PC-3 (cell line): ENCODE measurements at regions not wholly inside any gene's neighbourhood (a gene's known extent, or its start where the extent isn't known, plus 50 kb on each side); places are given as distances from the start of the nearest gene placed in this dataset.
"Not testable (repeated sequence)": the region's sequence is repeated elsewhere in the genome, so short reads cannot be mapped to it uniquely, and the experiment has no call there.

Experiments
- ATAC-seq: fragments of 200-7000 bp; cut with Tn5 transposase; 2 replicates; pipeline ENCODE4 v1.9.1; 2020; ENCODE audit warnings: mild to moderate bottlenecking, moderate library complexity
- BruUV-seq: library from RNA; stranded (reverse); fragments of 400-500 nt; replicated peaks from 2 replicates; lab custom pipeline; 2021; lab: Mats Ljungman, UMichigan
- CTCF ChIA-PET: fragments of 300-600 bp; sonication (Branson Sonifier 250); formaldehyde crosslinking; loops from one replicate; lab custom pipeline; 2022; ENCODE audit warnings: antibody characterized with exemption; lab: Charles Lee
- POLR2A ChIA-PET: fragments of 300-600 bp; sonication (Branson Sonifier 250); formaldehyde crosslinking; loops from one replicate; lab custom pipeline; 2022; ENCODE audit warnings: antibody characterized with exemption; ENCODE audit not compliant: unreplicated experiment; lab: Charles Lee
- DNase-seq: peaks from one replicate; pipeline ENCODE4 v3.0.0-alpha.2; 2015
- H2AFZ ChIP-seq: fragments of 300-600 bp; sonication (generic); 2 replicates; pipeline ENCODE4 v1.6.0; 2016; ENCODE audit warnings: antibody characterized with exemption, low read length
- H3F3A ChIP-seq: fragments of 300-600 bp; sonication (generic); one replicate; pipeline ENCODE4 v1.6.0; 2017; ENCODE audit warnings: antibody characterized with exemption, low read length, control low read depth, mild to moderate bottlenecking; ENCODE audit not compliant: unreplicated experiment
- H3K27ac ChIP-seq: fragments of 300-600 bp; sonication (generic); 2 replicates; pipeline ENCODE4 v1.5.1; 2016; ENCODE audit warnings: mild to moderate bottlenecking, low read length
- H3K27me3 ChIP-seq: fragments of 300-600 bp; sonication (generic); 2 replicates; pipeline ENCODE4 v1.6.1; 2016; ENCODE audit warnings: low read length, mixed read lengths
- H3K36me3 ChIP-seq: fragments of 300-600 bp; sonication (generic); 2 replicates; pipeline ENCODE4 v1.6.1; 2016; ENCODE audit warnings: low read depth, mixed run types, low read length, mixed read lengths
- H3K4me1 ChIP-seq: fragments of 300-600 bp; sonication (generic); 2 replicates; pipeline ENCODE4 v1.5.1; 2016; ENCODE audit warnings: low read length; ENCODE audit not compliant: insufficient read depth
- H3K4me2 ChIP-seq: fragments of 300-600 bp; sonication (generic); 2 replicates; pipeline ENCODE4 v1.6.0; 2016; ENCODE audit warnings: low read length
- H3K4me3 ChIP-seq: fragments of 300-600 bp; sonication (generic); 2 replicates; pipeline ENCODE4 v1.5.1; 2016; ENCODE audit warnings: mild to moderate bottlenecking, low read length, mixed read lengths
- H3K79me2 ChIP-seq: fragments of 300-600 bp; sonication (generic); 2 replicates; pipeline ENCODE4 v1.6.1; 2017; ENCODE audit warnings: low read length, mixed read lengths
- H3K9ac ChIP-seq: fragments of 300-600 bp; sonication (generic); 2 replicates; pipeline ENCODE4 v1.6.0; 2016; ENCODE audit warnings: mild to moderate bottlenecking, low read length
- H3K9me2 ChIP-seq: fragments of 300-600 bp; sonication (generic); replicated peaks from 2 replicates; pipeline ENCODE4 v1.6.1; 2016; ENCODE audit warnings: mixed run types, low read length, mixed read lengths
- H3K9me3 ChIP-seq: fragments of 300-600 bp; sonication (generic); 2 replicates; pipeline ENCODE4 v1.6.1; 2016; ENCODE audit warnings: low read length, mixed read lengths
- H4K20me1 ChIP-seq: fragments of 300-600 bp; sonication (generic); 2 replicates; pipeline ENCODE4 v1.6.1; 2016; ENCODE audit warnings: low read length, mixed read lengths
- CTCF ChIP-seq: fragments of 300-600 bp; sonication (generic); conservative IDR thresholded peaks from 2 replicates; pipeline ENCODE4 v1.5.1; 2017; ENCODE audit warnings: antibody characterized with exemption, low read depth, mild to moderate bottlenecking, low read length
- EZH2 ChIP-seq: fragments of 300-600 bp; sonication (generic); IDR thresholded peaks from one replicate; pipeline ENCODE4 v1.6.1; 2017; ENCODE audit warnings: antibody characterized with exemption, mild to moderate bottlenecking, low read length; ENCODE audit not compliant: unreplicated experiment
- EZH2phosphoT487 ChIP-seq: fragments of 300-600 bp; sonication (generic); IDR thresholded peaks from 2 replicates; pipeline ENCODE4 v1.6.1; 2018; ENCODE audit warnings: mild to moderate bottlenecking, antibody characterized with exemption, low read length, borderline replicate concordance
- intact Hi-C: fragments of 100-400 bp; cut with micrococcal nuclease; formaldehyde crosslinking; loops from 2 replicates; pipeline ENCODE4 v1.9.0; 2023

- Histone ChIP-seq H3K4me1 (no peaks in the 10 kb centered on the region), H3K27ac (no peak overlapping the region), H3K4me2 (no peak overlapping the region), H3K9me2 (no peaks in the 10 kb centered on the region), H3F3A (no peaks in the 10 kb centered on the region), H3K4me3 (no peak overlapping the region), H3K79me2 (no peaks in the 10 kb centered on the region), H3K9ac (no peak overlapping the region), H2AFZ (no peak overlapping the region), H3K36me3 (no peaks in the 10 kb centered on the region), H3K9me3 (no peaks in the 10 kb centered on the region), H3K27me3 (0 out of 2 replicates have a peak, but pooled peaks cover 3% of the 10 kb centered on the region), H4K20me1 (no peaks in the 10 kb centered on the region)
- TF ChIP-seq CTCF, result no peak
- no peak for TF ChIP-seq EZH2phosphoT487
- no peak for TF ChIP-seq EZH2
- CTCF ChIA-PET, result no interaction called here
- DNase-seq (no peak), ATAC-seq (no peak)
- POLR2A ChIA-PET, result no interaction called here
- BruUV-seq, result no TSS peak
- intact Hi-C loops, result no loop called here
These were observed 80.9 kb upstream of the SNX2 start for GRCh38 chr5:122693963-122694362.

DNA sequence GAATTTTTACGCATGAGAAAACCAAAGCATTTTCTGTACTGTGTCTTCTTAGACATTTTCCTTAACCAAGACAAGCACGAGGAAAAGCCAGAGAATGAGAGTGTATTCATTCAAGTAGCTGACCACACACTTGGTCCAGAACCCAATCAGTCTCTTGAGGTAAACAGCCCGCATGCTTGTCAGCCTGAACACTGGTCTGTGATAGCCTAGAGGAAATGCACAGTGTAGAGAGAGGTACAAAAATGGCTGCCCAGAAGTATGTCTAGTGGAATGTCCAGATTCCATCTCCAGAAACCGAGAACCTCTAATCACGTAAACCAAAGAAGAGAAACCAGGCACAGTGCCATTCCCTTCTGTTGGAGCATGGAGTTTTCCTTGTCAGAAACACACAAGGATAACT, 80.0 kb upstream of the SNX2 start:
- DNase-seq, result no peak
- intact Hi-C loops, result no loop called here
- Histone ChIP-seq H3K4me1 (no peaks in the 10 kb centered on the region), H3K9me3 (no peaks in the 10 kb centered on the region), H3K9me2 (no peaks in the 10 kb centered on the region), H3F3A (no peaks in the 10 kb centered on the region), H3K4me3 (no peak overlapping the region), H4K20me1 (no peaks in the 10 kb centered on the region), H3K27ac (no peak overlapping the region), H3K9ac (no peak overlapping the region), H3K27me3 (0 out of 2 replicates have a peak, but pooled peaks cover 3% of the 10 kb centered on the region), H2AFZ (no peak overlapping the region), H3K79me2 (no peaks in the 10 kb centered on the region), H3K36me3 (no peaks in the 10 kb centered on the region), H3K4me2 (no peak overlapping the region)
- TF ChIP-seq CTCF, result no peak
- no peak for TF ChIP-seq EZH2
- no peak for TF ChIP-seq EZH2phosphoT487
- BruUV-seq, result no TSS peak
- ChIA-PET POLR2A (no interaction called here), CTCF (interaction anchor here (0.6 kb wide), 1 partner anchor 341 kb away, joined by 15 read pairs; no protein-coding TSS in a partner anchor)
- no peak for ATAC-seq

GRCh38 chr5:122696735-122697134, 78.1 kb upstream of the SNX2 start:
- CTCF ChIA-PET, H3K9me2 ChIP-seq, intact Hi-C loops, POLR2A ChIA-PET, DNase-seq, H3K79me2 ChIP-seq, H2AFZ ChIP-seq, H3K9ac ChIP-seq, H3K4me3 ChIP-seq, H3K27ac ChIP-seq, BruUV-seq, H3K4me2 ChIP-seq, H3K27me3 ChIP-seq, H3K9me3 ChIP-seq, H3K36me3 ChIP-seq, H3F3A ChIP-seq, ATAC-seq, H3K4me1 ChIP-seq, H4K20me1 ChIP-seq: not testable (repeated sequence)
